K562 (cell line): ENCODE measurements at regions not wholly inside any gene's neighbourhood (a gene's known extent, or its start where the extent isn't known, plus 50 kb on each side); places are given as distances from the start of the nearest gene placed in this dataset.

Source experiments
- ATAC-seq: fragments of 200-7000 bp; cut with Tn5 transposase; 3 replicates; pipeline ENCODE4 v1.9.1; 2020; ENCODE audit warnings: moderate library complexity
- BruUV-seq: library from RNA; stranded (reverse); fragments of 400-500 nt; replicated peaks from 2 replicates; lab custom pipeline; 2021; lab: Mats Ljungman, UMichigan
- CTCF ChIA-PET: fragments of 300-600 bp; formaldehyde crosslinking; extraction: SDS; loops from one replicate; lab custom pipeline; 2021; ENCODE audit warnings: low intra/inter-chr PET ratio; lab: Yijun Ruan, JAX
- POLR2A ChIA-PET: fragments of 300-600, 350-650 bp; sonication (Branson Sonifier 250); formaldehyde crosslinking; extraction: SDS; loops from one replicate; lab custom pipeline; 2021; ENCODE audit warnings: antibody characterized with exemption, inconsistent platforms; lab: Yijun Ruan, JAX
- DNase-seq, 4 experiments: peaks; one replicate each; pipeline versions ENCODE4 v3.0.0 to v3.0.0-alpha.2; 2011 to 2018; ENCODE audit warnings: low spot score in 3 of 4, mixed read lengths in 3 of 4; ENCODE audit errors: extremely low read depth in 1 of 4
- FAIRE-seq: peaks from 2 replicates; lab custom pipeline; 2011; peaks lifted over from hg19 to GRCh38; lab: Jason Lieb, UNC
- H2AFZ ChIP-seq: 2 replicates; pipeline ENCODE4 v1.6.0; 2011; ENCODE audit warnings: low read depth, low read length, control low read depth, inconsistent platforms
- H3K27ac ChIP-seq: fragments of 200-600 bp; 3 replicates; pipeline ENCODE4 v1.8.0; 2011; ENCODE audit warnings: low read depth, mild to moderate bottlenecking, control low read depth, inconsistent platforms, low read length, moderate library complexity, mixed read lengths; ENCODE audit errors: extremely low read depth
- H3K27me3 ChIP-seq, 2 experiments: fragments of 300-600 bp in 1 of 2; 2 replicates in 1 of 2; 3 replicates in 1 of 2; pipeline versions ENCODE4 v1.6.0 to v1.8.0; 2011; ENCODE audit warnings: inconsistent platforms in 2 of 2, low read length in 2 of 2, mild to moderate bottlenecking in 1 of 2, mixed read lengths in 1 of 2, moderate library complexity in 1 of 2; ENCODE audit not compliant: control insufficient read depth in 2 of 2, insufficient read depth in 2 of 2
- H3K36me3 ChIP-seq: fragments of 300-600 bp; 3 replicates; pipeline ENCODE4 v1.8.0; 2011; ENCODE audit warnings: mild to moderate bottlenecking, low read length, inconsistent platforms; ENCODE audit not compliant: control insufficient read depth, insufficient read depth
- H3K4me1 ChIP-seq, 2 experiments: fragments of 200-600 bp in 1 of 2; replicated peaks in 1 of 2; 2 replicates in 1 of 2; 3 replicates in 1 of 2; pipeline versions ENCODE4 v1.5.1 to v1.8.0; 2011; ENCODE audit warnings: inconsistent platforms in 2 of 2, low read length in 2 of 2, mild to moderate bottlenecking in 1 of 2, mixed read lengths in 1 of 2, moderate library complexity in 1 of 2; ENCODE audit not compliant: control insufficient read depth in 2 of 2, insufficient read depth in 2 of 2
- H3K4me2 ChIP-seq: 2 replicates; pipeline ENCODE4 v1.6.1; 2011; ENCODE audit warnings: low read length, control low read depth, inconsistent platforms, mixed read lengths; ENCODE audit not compliant: insufficient read depth
- H3K4me3 ChIP-seq: fragments of 200-600 bp; sonication (generic), shearing (Covaris generic); 2 replicates; pipeline ENCODE4 v1.5.1; 2016; ENCODE audit warnings: control low read depth, inconsistent platforms
- H3K79me2 ChIP-seq: fragments of 200-600 bp; 3 replicates; pipeline ENCODE4 v1.8.0; 2011; ENCODE audit warnings: low read length, inconsistent platforms; ENCODE audit not compliant: control insufficient read depth, insufficient read depth
- H3K9ac ChIP-seq, 2 experiments: 2 replicates each; pipeline versions ENCODE4 v1.6.0 to v1.6.1; 2011; ENCODE audit warnings: low read depth in 2 of 2, low read length in 2 of 2, control low read depth in 1 of 2, inconsistent platforms in 1 of 2, mild to moderate bottlenecking in 1 of 2, mixed read lengths in 1 of 2; ENCODE audit not compliant: insufficient read depth in 1 of 2
- H3K9me1 ChIP-seq: one replicate; pipeline ENCODE4 v1.6.0; 2011; ENCODE audit warnings: inconsistent platforms, mild to moderate bottlenecking, low read length, moderate library complexity; ENCODE audit not compliant: control insufficient read depth, insufficient read depth
- H3K9me3 ChIP-seq: replicated peaks from 2 replicates; pipeline ENCODE4 v1.5.1; 2011; ENCODE audit warnings: low read depth, low read length, inconsistent platforms; ENCODE audit not compliant: control insufficient read depth, insufficient read depth
- H4K20me1 ChIP-seq: replicated peaks from 2 replicates; pipeline ENCODE4 v1.6.1; 2011; ENCODE audit warnings: low read length, inconsistent platforms, mixed read lengths; ENCODE audit not compliant: control insufficient read depth, insufficient read depth
- BRF2 ChIP-seq: IDR thresholded peaks from 3 replicates; pipeline ENCODE4 v1.6.1; 2011; ENCODE audit warnings: borderline replicate concordance, mild to moderate bottlenecking; ENCODE audit not compliant: insufficient read length, insufficient read depth
- GMEB1 ChIP-seq: fragments of 250-450 bp; sonication (Bioruptor Pico); IDR thresholded peaks from 2 replicates; pipeline ENCODE4 v1.4.0; 2020; ENCODE audit warnings: mild to moderate bottlenecking
- HOMEZ ChIP-seq: fragments of 250-450 bp; sonication (Bioruptor Pico); IDR thresholded peaks from 2 replicates; pipeline ENCODE4 v1.4.0; 2020; ENCODE audit warnings: mild to moderate bottlenecking, moderate library complexity
- LEF1 ChIP-seq: fragments of 450-650 bp; IDR thresholded peaks from 2 replicates; pipeline ENCODE4 v1.6.1; 2016; ENCODE audit warnings: mild to moderate bottlenecking
- NELFE ChIP-seq: IDR thresholded peaks from 2 replicates; pipeline ENCODE4 v1.6.1; 2011; ENCODE audit warnings: mild to moderate bottlenecking; ENCODE audit not compliant: insufficient read depth, insufficient read length
- SMAD4 ChIP-seq: fragments of 250-450 bp; sonication (Bioruptor Pico); conservative IDR thresholded peaks from 2 replicates; pipeline ENCODE4 v1.8.0; 2021; ENCODE audit warnings: inconsistent platforms, mild to moderate bottlenecking, moderate library complexity
- SNRNP70 ChIP-seq: fragments of 200-400 bp; formaldehyde crosslinking; optimal IDR thresholded peaks from 2 replicates; pipeline ENCODE3; 2017; ENCODE audit warnings: low read depth, low read length
- TAF9B ChIP-seq: fragments of 450-650 bp; IDR thresholded peaks from 2 replicates; pipeline ENCODE4 v1.6.1; 2018; ENCODE audit warnings: mild to moderate bottlenecking; ENCODE audit not compliant: partially characterized antibody
- TEAD2 ChIP-seq: fragments of 450-650 bp; IDR thresholded peaks from 2 replicates; pipeline ENCODE4 v1.6.1; 2016; ENCODE audit warnings: missing genetic modification characterization, control low read depth, missing compliant biosample characterization
- TFAP4 ChIP-seq: sonication (generic); formaldehyde crosslinking; IDR thresholded peaks from 2 replicates; pipeline ENCODE4 v1.8.0; 2022; ENCODE audit warnings: missing genetic modification reagents, mild to moderate bottlenecking, moderate library complexity, borderline replicate concordance
- ZEB2 ChIP-seq: fragments of 450-650 bp; IDR thresholded peaks from 2 replicates; pipeline ENCODE4 v1.6.1; 2016
- ZNF316 ChIP-seq: fragments of 450-650 bp; IDR thresholded peaks from 2 replicates; pipeline ENCODE4 v1.6.1; 2016
- ZNF79 ChIP-seq: fragments of 250-450 bp; sonication (Bioruptor Pico); IDR thresholded peaks from 2 replicates; pipeline ENCODE4 v1.4.0; 2020; ENCODE audit warnings: low read depth, mild to moderate bottlenecking, moderate library complexity
- WGBS: fragments of 100-300 bp; shearing (Covaris generic); methylation state at CpG from one replicate; pipeline ENCODE4 v1.1.6; 2016; ENCODE audit warnings: low coverage, mixed read lengths; ENCODE audit not compliant: insufficient coverage; ENCODE audit errors: missing lambda C conversion rate; 5-methylcytosine and 5-hydroxymethylcytosine counted together
- in situ Hi-C: fragments of 300-500 bp; cut with MboI; formaldehyde crosslinking; loops from 4 replicates; pipeline ENCODE4 v1.15.0; 2018; ENCODE audit warnings: inconsistent platforms, mixed read lengths
- intact Hi-C: fragments of 100-400 bp; cut with micrococcal nuclease; formaldehyde crosslinking; loops from 2 replicates; pipeline ENCODE4 v1.14.2; 2022

DNA sequence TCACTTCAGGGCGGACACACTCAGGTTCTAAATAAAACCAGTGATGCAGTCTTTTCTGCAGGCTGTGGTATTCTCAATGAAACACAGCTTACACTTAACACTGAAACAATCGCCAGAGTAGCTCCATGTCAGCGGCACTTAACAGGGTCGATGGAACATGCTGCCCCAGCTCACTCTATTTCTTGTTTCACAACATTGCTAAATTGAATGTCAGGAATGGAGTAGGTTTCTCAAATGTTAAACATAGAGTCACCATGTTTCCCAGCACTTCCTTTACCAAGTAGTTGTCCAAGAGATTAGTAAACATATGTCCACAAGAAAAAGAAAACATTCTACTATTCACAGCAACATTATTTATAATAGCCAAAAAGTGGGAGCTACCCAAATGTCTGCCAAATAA is 306.9 kb downstream of the SLITRK6 start:
- Histone ChIP-seq H3K79me2 (no peaks in the 10 kb centered on the region), H3K27ac (no peak overlapping the region), H2AFZ (no peak overlapping the region), H3K4me2 (no peak overlapping the region), H3K9me3 (no peaks in the 10 kb centered on the region), H4K20me1 (no peaks in the 10 kb centered on the region), H3K4me1 (no peaks in the 10 kb centered on the region), H3K27me3 (no peaks in the 10 kb centered on the region), H3K9ac (no peak overlapping the region), H3K9me1 (no peaks in the 10 kb centered on the region), H3K4me3 (no peak overlapping the region), H3K36me3 (no peaks in the 10 kb centered on the region)
- in situ Hi-C loops (no loop called here), intact Hi-C loops (no loop called here)
- FAIRE-seq (no peak), ATAC-seq (no peak), DNase-seq (no peak)
- ChIA-PET CTCF (no interaction called here), POLR2A (no interaction called here)
- 0% methylated on average over 4 of the region's 4 CpGs for WGBS
- no TSS peak for BruUV-seq
- no peak for TF ChIP-seq GMEB1
- TF ChIP-seq TEAD2 (tag): no peak
- TF ChIP-seq TAF9B: no peak
- no peak for TF ChIP-seq TFAP4 (CRISPR knock-in tag)
- TF ChIP-seq SNRNP70: no peak
- TF ChIP-seq BRF2: no peak
- TF ChIP-seq SMAD4 (CRISPR knock-in tag): no peak
- TF ChIP-seq HOMEZ: no peak
- no peak for TF ChIP-seq NELFE
- no peak for TF ChIP-seq ZEB2
- no peak for TF ChIP-seq LEF1
- TF ChIP-seq ZNF316: no peak
- TF ChIP-seq ZNF79 (CRISPR knock-in tag): no peak
